H1 (cell line): ENCODE measurements at regions not wholly inside any gene's neighbourhood (a gene's known extent, or its start where the extent isn't known, plus 50 kb on each side); places are given as distances from the start of the nearest gene placed in this dataset.

Experiments used
- CTCF ChIA-PET: fragments of 300-600 bp; sonication (Branson Sonifier 250); formaldehyde crosslinking; loops from one replicate; lab custom pipeline; 2021; ENCODE audit not compliant: partially characterized antibody; lab: Charles Lee
- POLR2A ChIA-PET: fragments of 300-600 bp; sonication (Branson Sonifier 250); formaldehyde crosslinking; loops from one replicate; lab custom pipeline; 2021; ENCODE audit warnings: inconsistent platforms; ENCODE audit not compliant: partially characterized antibody; lab: Charles Lee
- DNase-seq, 2 experiments: peaks; one replicate each; pipeline versions ENCODE4 v3.0.0 to v3.0.0-alpha.2; 2010 to 2022; ENCODE audit warnings: low spot score in 2 of 2, low read depth in 1 of 2, mixed read lengths in 1 of 2
- FAIRE-seq: peaks from 2 replicates; lab custom pipeline; 2011; peaks lifted over from hg19 to GRCh38; lab: Jason Lieb, UNC
- H2AFZ ChIP-seq: 2 replicates; pipeline ENCODE4 v1.8.1; 2012; ENCODE audit warnings: low read length, inconsistent platforms
- H2AK5ac ChIP-seq: 2 replicates; pipeline ENCODE4 v1.6.1; 2013; ENCODE audit warnings: low read depth, low read length
- H2BK120ac ChIP-seq: replicated peaks from 2 replicates; pipeline ENCODE3; 2013; ENCODE audit warnings: low read depth, low read length, inconsistent platforms
- H2BK12ac ChIP-seq: 2 replicates; pipeline ENCODE4 v1.6.1; 2013; ENCODE audit warnings: low read depth, low read length
- H2BK15ac ChIP-seq: 2 replicates; pipeline ENCODE4 v1.6.1; 2013; ENCODE audit warnings: low read length
- H2BK20ac ChIP-seq: 2 replicates; pipeline ENCODE4 v1.6.1; 2013; ENCODE audit warnings: low read length
- H2BK5ac ChIP-seq: 2 replicates; pipeline ENCODE4 v1.6.1; 2013; ENCODE audit warnings: low read depth, low read length
- H3K14ac ChIP-seq: 2 replicates; pipeline ENCODE4 v1.6.1; 2013; ENCODE audit warnings: inconsistent platforms; ENCODE audit not compliant: insufficient read length
- H3K18ac ChIP-seq: 2 replicates; pipeline ENCODE4 v1.6.1; 2013; ENCODE audit warnings: low read length; ENCODE audit errors: extremely low read depth
- H3K23ac ChIP-seq: 2 replicates; pipeline ENCODE4 v1.6.1; 2013; ENCODE audit warnings: inconsistent platforms; ENCODE audit not compliant: insufficient read length
- H3K23me2 ChIP-seq: 2 replicates; pipeline ENCODE4 v1.6.1; 2013; ENCODE audit warnings: low read depth, low read length
- H3K27ac ChIP-seq: 2 replicates; pipeline ENCODE4 v1.6.1; 2011; ENCODE audit warnings: low read depth, low read length, inconsistent platforms
- H3K27me3 ChIP-seq, 4 experiments: replicated peaks in 1 of 4; 1 replicate in 1 of 4; 2 replicates in 3 of 4; pipeline versions ENCODE4 v1.6.1 to v1.8.1; 2011 to 2013; ENCODE audit warnings: low read length in 3 of 4, mild to moderate bottlenecking in 3 of 4, inconsistent platforms in 2 of 4, mixed read lengths in 2 of 4, moderate library complexity in 1 of 4; ENCODE audit not compliant: control insufficient read depth in 3 of 4, insufficient read depth in 3 of 4; ENCODE audit errors: extremely low read depth in 1 of 4
- H3K36me3 ChIP-seq, 4 experiments: 2 replicates each; pipeline versions ENCODE4 v1.6.1 to v1.8.1; 2011 to 2013; ENCODE audit warnings: mild to moderate bottlenecking in 4 of 4, low read length in 3 of 4, moderate library complexity in 2 of 4, control low read depth in 1 of 4, inconsistent platforms in 1 of 4; ENCODE audit not compliant: insufficient read depth in 4 of 4, control insufficient read depth in 2 of 4
- H3K4ac ChIP-seq: replicated peaks from 2 replicates; pipeline ENCODE3; 2013; ENCODE audit warnings: low read length, low read depth, mixed read lengths, inconsistent platforms; ENCODE audit not compliant: insufficient read length
- H3K4me1 ChIP-seq, 4 experiments: replicated peaks in 1 of 4; 1 replicate in 1 of 4; 2 replicates in 3 of 4; pipeline versions ENCODE4 v1.6.1 to v1.8.1; 2011 to 2013; ENCODE audit warnings: low read length in 3 of 4, inconsistent platforms in 2 of 4, mixed read lengths in 1 of 4; ENCODE audit not compliant: insufficient read depth in 4 of 4, control insufficient read depth in 3 of 4
- H3K4me2 ChIP-seq, 2 experiments: 2 replicates each; pipeline versions ENCODE4 v1.6.1 to v1.8.1; 2011 to 2013; ENCODE audit warnings: low read depth in 2 of 2, low read length in 2 of 2, control low read depth in 1 of 2, inconsistent platforms in 1 of 2, mild to moderate bottlenecking in 1 of 2; ENCODE audit not compliant: insufficient read depth in 1 of 2
- H3K4me3 ChIP-seq, 4 experiments: fragments of 200-600, 300-600 bp in 1 of 4; sonication (generic), shearing (Covaris generic), sonication (Bioruptor Twin) in 1 of 4; 2 replicates each; pipeline versions ENCODE4 v1.5.1 to v1.8.1; 2011 to 2016; ENCODE audit warnings: low read length in 4 of 4, low read depth in 3 of 4, control low read depth in 2 of 4, inconsistent platforms in 2 of 4, mild to moderate bottlenecking in 2 of 4, mixed read lengths in 1 of 4, moderate library complexity in 1 of 4; ENCODE audit not compliant: insufficient read depth in 2 of 4; ENCODE audit errors: extremely low read depth in 1 of 4
- H3K56ac ChIP-seq: replicated peaks from 2 replicates; pipeline ENCODE3; 2013; ENCODE audit warnings: low read depth, mild to moderate bottlenecking, mixed read lengths, low read length, inconsistent platforms; ENCODE audit not compliant: insufficient read length
- H3K79me1 ChIP-seq: 2 replicates; pipeline ENCODE4 v1.6.1; 2013; ENCODE audit warnings: low read depth, low read length, control low read depth
- H3K79me2 ChIP-seq, 2 experiments: 2 replicates each; pipeline versions ENCODE4 v1.6.1 to v1.8.1; 2012 to 2013; ENCODE audit warnings: low read length in 2 of 2, mild to moderate bottlenecking in 2 of 2, inconsistent platforms in 1 of 2; ENCODE audit not compliant: insufficient read depth in 2 of 2, control insufficient read depth in 1 of 2
- H3K9ac ChIP-seq, 4 experiments: replicated peaks in 1 of 4; 1 replicate in 1 of 4; 2 replicates in 3 of 4; pipeline versions ENCODE4 v1.6.1 to v1.8.1; 2011 to 2013; ENCODE audit warnings: low read depth in 3 of 4, low read length in 3 of 4, control low read depth in 2 of 4, mild to moderate bottlenecking in 2 of 4, moderate library complexity in 2 of 4, inconsistent platforms in 1 of 4; ENCODE audit errors: extremely low read depth in 1 of 4
- H3K9me3 ChIP-seq, 2 experiments: 2 replicates each; pipeline versions ENCODE4 v1.6.1 to v1.8.1; 2012 to 2013; ENCODE audit warnings: mild to moderate bottlenecking in 2 of 2, moderate library complexity in 2 of 2, control low read depth in 1 of 2, inconsistent platforms in 1 of 2, low read depth in 1 of 2, low read length in 1 of 2, mixed read lengths in 1 of 2; ENCODE audit not compliant: insufficient read depth in 2 of 2
- H4K20me1 ChIP-seq, 2 experiments: replicated peaks in 1 of 2; 2 replicates each; pipeline versions ENCODE3 to v1.8.1; 2011 to 2013; ENCODE audit warnings: inconsistent platforms in 2 of 2, low read length in 2 of 2, mild to moderate bottlenecking in 1 of 2; ENCODE audit not compliant: insufficient read depth in 2 of 2, control insufficient read depth in 1 of 2
- H4K5ac ChIP-seq: 2 replicates; pipeline ENCODE4 v1.6.1; 2013; ENCODE audit warnings: low read length, low read depth, mixed read lengths, inconsistent platforms; ENCODE audit not compliant: insufficient read length
- H4K8ac ChIP-seq: 2 replicates; pipeline ENCODE4 v1.8.0; 2013; ENCODE audit warnings: mild to moderate bottlenecking, moderate library complexity, low read length, inconsistent platforms; ENCODE audit not compliant: insufficient read depth; ENCODE audit errors: extremely low read depth
- H4K91ac ChIP-seq: replicated peaks from 2 replicates; pipeline ENCODE3; 2013; ENCODE audit warnings: low read length, mixed read lengths, inconsistent platforms; ENCODE audit not compliant: insufficient read length
- BACH1 ChIP-seq: IDR thresholded peaks from 2 replicates; pipeline ENCODE4 v1.6.1; 2012; ENCODE audit warnings: low read length, improper control_type of control experiment
- CBX5 ChIP-seq: fragments of 300-800, 300-1000 bp; sonication (generic); IDR thresholded peaks from 2 replicates; pipeline ENCODE4 v1.7.1; 2016; ENCODE audit warnings: antibody characterized with exemption, low read length, low read depth
- CREB1 ChIP-seq: IDR thresholded peaks from 2 replicates; pipeline ENCODE4 v1.6.1; 2012; ENCODE audit warnings: inconsistent platforms
- FOSL1 ChIP-seq: IDR thresholded peaks from 2 replicates; pipeline ENCODE4 v1.6.1; 2011; ENCODE audit warnings: mild to moderate bottlenecking, low read depth, low read length, moderate library complexity; ENCODE audit not compliant: insufficient read depth
- GABPA ChIP-seq: IDR thresholded peaks from 2 replicates; pipeline ENCODE4 v1.6.1; 2011; ENCODE audit warnings: mild to moderate bottlenecking, low read length, moderate library complexity, borderline replicate concordance; ENCODE audit not compliant: insufficient read depth
- GTF2F1 ChIP-seq: IDR thresholded peaks from 2 replicates; pipeline ENCODE4 v1.6.1; 2012; ENCODE audit warnings: low read depth, low read length, improper control_type of control experiment, borderline replicate concordance
- HDAC6 ChIP-seq: IDR thresholded peaks from one replicate; pipeline ENCODE4 v1.7.1; 2012; ENCODE audit warnings: low read depth, mild to moderate bottlenecking, inconsistent platforms, low read length, moderate library complexity
- JUN ChIP-seq: IDR thresholded peaks from 2 replicates; pipeline ENCODE4 v1.6.1; 2011; ENCODE audit warnings: low read depth, mild to moderate bottlenecking, improper control_type of control experiment, low read length
- RAD21 ChIP-seq, 2 experiments: IDR thresholded peaks in 1 of 2; conservative IDR thresholded peaks in 1 of 2; 2 replicates each; pipeline ENCODE4 v1.6.1; 2011; ENCODE audit warnings: low read depth in 2 of 2, low read length in 2 of 2, improper control_type of control experiment in 1 of 2, inconsistent platforms in 1 of 2, mild to moderate bottlenecking in 1 of 2, moderate library complexity in 1 of 2
- RXRA ChIP-seq: IDR thresholded peaks from 2 replicates; pipeline ENCODE4 v1.6.1; 2011; ENCODE audit warnings: low read depth, mild to moderate bottlenecking, low read length, moderate library complexity; ENCODE audit not compliant: insufficient read depth
- SIRT6 ChIP-seq: IDR thresholded peaks from one replicate; pipeline ENCODE4 v1.7.1; 2012; ENCODE audit warnings: low read length, inconsistent platforms
- TBP ChIP-seq: IDR thresholded peaks from 2 replicates; pipeline ENCODE4 v1.6.1; 2011; ENCODE audit warnings: low read depth, low read length, improper control_type of control experiment
- WGBS, 2 experiments: shearing (Covaris generic) in 1 of 2; methylation state at CpG; one replicate each; pipeline versions ENCODE4 v1.1.6 to v1.1.7; 2013 to 2015; ENCODE audit warnings: low lambda C conversion rate in 2 of 2, mixed read lengths in 2 of 2, inconsistent platforms in 1 of 2, low coverage in 1 of 2, missing lambda C conversion rate in 1 of 2; ENCODE audit not compliant: insufficient replicate concordance in 2 of 2, insufficient coverage in 1 of 2, insufficient read length in 1 of 2; ENCODE audit errors: extremely low coverage in 1 of 2, missing lambda C conversion rate in 1 of 2; 5-methylcytosine and 5-hydroxymethylcytosine counted together
- TF ChIP-seq, protein P1 (sequence below): IDR thresholded peaks from 2 replicates; pipeline ENCODE4 v1.6.1; 2012; ENCODE audit warnings: low read length, inconsistent platforms

- H2BK12ac ChIP-seq: no peak overlapping the region
- no peak overlapping the region for H4K8ac ChIP-seq
- H3K23me2 ChIP-seq: no peaks in the 10 kb centered on the region
- peaks cover 0 to 7% (median 3%) of the 10 kb centered on the region in 4 experiments; a peak in 1 of 7 replicates for H3K4me1 ChIP-seq
- no peak overlapping the region for H2AK5ac ChIP-seq
- no peak overlapping the region for H2BK15ac ChIP-seq
- H3K9ac ChIP-seq: no peak overlapping the region
- no peak overlapping the region for H2BK5ac ChIP-seq
- no peaks in the 10 kb centered on the region for H3K27me3 ChIP-seq
- H3K79me1 ChIP-seq: no peaks in the 10 kb centered on the region
- H3K56ac ChIP-seq: no peak overlapping the region
- no peak overlapping the region for H3K4ac ChIP-seq
- H4K5ac ChIP-seq: no peak overlapping the region
- WGBS, 2 experiments: 94% methylated on average over 1 of the region's 1 CpG; no CpG with 5 or more reads in 1 of the 2 experiments
- no peak overlapping the region for H3K23ac ChIP-seq
- H3K18ac ChIP-seq: no peak overlapping the region
- no peak overlapping the region for H2BK20ac ChIP-seq
- no peak overlapping the region for H2AFZ ChIP-seq
- H4K20me1 ChIP-seq: no peaks in the 10 kb centered on the region
- no peak overlapping the region for H3K14ac ChIP-seq
- no peak overlapping the region for H4K91ac ChIP-seq
- FAIRE-seq (no peak), DNase-seq (no peak)
- no peaks in the 10 kb centered on the region for H3K36me3 ChIP-seq
- no peak overlapping the region for H3K4me3 ChIP-seq
- ChIA-PET CTCF (no interaction called here), POLR2A (no interaction called here)
- no peak overlapping the region for H3K27ac ChIP-seq
- H2BK120ac ChIP-seq: no peak overlapping the region
- H3K4me2 ChIP-seq: no peak overlapping the region
- H3K79me2 ChIP-seq: no peaks in the 10 kb centered on the region
- H3K9me3 ChIP-seq: no peaks in the 10 kb centered on the region
- TF ChIP-seq RXRA: no peak
- TF ChIP-seq CBX5: no peak
- no peak for TF ChIP-seq GTF2F1
- no peak for TF ChIP-seq HDAC6
- TF ChIP-seq GABPA: no peak
- no peak for TF ChIP-seq FOSL1
- no peak for TF ChIP-seq JUN
- no peak for TF ChIP-seq RAD21 (IDR thresholded peaks at IDR 0.05 in 1 of 2, conservative IDR thresholded peaks at IDR 0.05 in 1 of 2; ENCODE audit: low read depth in 2 of 2, low read length in 2 of 2)
- TF ChIP-seq, protein P1, sequence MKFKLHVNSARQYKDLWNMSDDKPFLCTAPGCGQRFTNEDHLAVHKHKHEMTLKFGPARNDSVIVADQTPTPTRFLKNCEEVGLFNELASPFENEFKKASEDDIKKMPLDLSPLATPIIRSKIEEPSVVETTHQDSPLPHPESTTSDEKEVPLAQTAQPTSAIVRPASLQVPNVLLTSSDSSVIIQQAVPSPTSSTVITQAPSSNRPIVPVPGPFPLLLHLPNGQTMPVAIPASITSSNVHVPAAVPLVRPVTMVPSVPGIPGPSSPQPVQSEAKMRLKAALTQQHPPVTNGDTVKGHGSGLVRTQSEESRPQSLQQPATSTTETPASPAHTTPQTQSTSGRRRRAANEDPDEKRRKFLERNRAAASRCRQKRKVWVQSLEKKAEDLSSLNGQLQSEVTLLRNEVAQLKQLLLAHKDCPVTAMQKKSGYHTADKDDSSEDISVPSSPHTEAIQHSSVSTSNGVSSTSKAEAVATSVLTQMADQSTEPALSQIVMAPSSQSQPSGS: no peak
- TF ChIP-seq BACH1: no peak
- no peak for TF ChIP-seq TBP
- no peak for TF ChIP-seq SIRT6
- TF ChIP-seq CREB1: no peak
Measured at GRCh38 chr11:91823252-91823830, 401.3 kb upstream of the FAT3 start.
